ENCODE measurements at regions not wholly inside any gene's neighbourhood (a gene's known extent, or its start where the extent isn't known, plus 50 kb on each side); places are given as distances from the start of the nearest gene placed in this dataset.

DNA sequence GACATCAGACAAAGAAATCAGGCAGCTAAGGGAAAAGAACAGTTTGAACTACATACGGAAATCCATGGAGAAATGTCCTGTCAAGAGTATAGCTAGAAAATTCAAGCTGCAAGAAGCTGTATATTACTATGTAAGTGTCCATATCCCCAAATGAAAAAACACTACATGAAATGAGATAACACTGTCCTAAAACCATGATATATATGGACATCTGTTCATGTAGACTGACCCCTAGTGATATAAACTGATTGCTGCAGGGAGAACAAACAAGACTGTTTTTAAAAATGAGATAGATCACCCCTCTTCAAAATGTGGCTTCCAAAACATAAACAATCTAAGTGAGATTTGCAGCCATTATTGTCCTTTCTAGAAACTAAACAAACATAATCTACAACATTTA lies 985.6 kb downstream of the EPHA3 start:
- Histone ChIP-seq H3K4me1 (replicated peaks; ENCODE audit: insufficient read depth) (no peaks in the 10 kb centered on the region), H3K9me2 (ENCODE audit: insufficient read depth) (no peaks in the 10 kb centered on the region), H2AFZ (no peak overlapping the region), H3K79me2 (ENCODE audit: low read depth) (no peaks in the 10 kb centered on the region), H3K4me2 (no peak overlapping the region), H3K36me3 (ENCODE audit: low read depth) (no peaks in the 10 kb centered on the region), H3K4me3 (no peak overlapping the region), H3F3A (ENCODE audit: insufficient read depth, low read depth) (no peaks in the 10 kb centered on the region), H3K27ac (no peak overlapping the region), H3K9me3 (ENCODE audit: insufficient read depth, low read depth) (no peaks in the 10 kb centered on the region; the same call in 1 of the 2 replicates), H3K27me3 (ENCODE audit: insufficient read depth, low read depth) (no peaks in the 10 kb centered on the region), H4K20me1 (ENCODE audit: insufficient read depth) (no peaks in the 10 kb centered on the region)
- intact Hi-C loops (cut with micrococcal nuclease; ENCODE audit: unreplicated experiment): loop anchor here (10.0 kb wide), 1 partner anchor 998 kb away; no protein-coding TSS in a partner anchor
- TF ChIP-seq, protein P1, sequence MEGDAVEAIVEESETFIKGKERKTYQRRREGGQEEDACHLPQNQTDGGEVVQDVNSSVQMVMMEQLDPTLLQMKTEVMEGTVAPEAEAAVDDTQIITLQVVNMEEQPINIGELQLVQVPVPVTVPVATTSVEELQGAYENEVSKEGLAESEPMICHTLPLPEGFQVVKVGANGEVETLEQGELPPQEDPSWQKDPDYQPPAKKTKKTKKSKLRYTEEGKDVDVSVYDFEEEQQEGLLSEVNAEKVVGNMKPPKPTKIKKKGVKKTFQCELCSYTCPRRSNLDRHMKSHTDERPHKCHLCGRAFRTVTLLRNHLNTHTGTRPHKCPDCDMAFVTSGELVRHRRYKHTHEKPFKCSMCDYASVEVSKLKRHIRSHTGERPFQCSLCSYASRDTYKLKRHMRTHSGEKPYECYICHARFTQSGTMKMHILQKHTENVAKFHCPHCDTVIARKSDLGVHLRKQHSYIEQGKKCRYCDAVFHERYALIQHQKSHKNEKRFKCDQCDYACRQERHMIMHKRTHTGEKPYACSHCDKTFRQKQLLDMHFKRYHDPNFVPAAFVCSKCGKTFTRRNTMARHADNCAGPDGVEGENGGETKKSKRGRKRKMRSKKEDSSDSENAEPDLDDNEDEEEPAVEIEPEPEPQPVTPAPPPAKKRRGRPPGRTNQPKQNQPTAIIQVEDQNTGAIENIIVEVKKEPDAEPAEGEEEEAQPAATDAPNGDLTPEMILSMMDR (conservative IDR thresholded peaks at IDR 0.05): peak; percentile 83
- no peak for TF ChIP-seq EZH2 (IDR thresholded peaks at IDR 0.05; ENCODE audit: low read depth)
- no TSS peak for BruUV-seq (replicated peaks)
- CTCF ChIA-PET: no interaction called here
- DNase-seq: no peak
- POLR2A ChIA-PET (ENCODE audit: unreplicated experiment): no interaction called here

DNA sequence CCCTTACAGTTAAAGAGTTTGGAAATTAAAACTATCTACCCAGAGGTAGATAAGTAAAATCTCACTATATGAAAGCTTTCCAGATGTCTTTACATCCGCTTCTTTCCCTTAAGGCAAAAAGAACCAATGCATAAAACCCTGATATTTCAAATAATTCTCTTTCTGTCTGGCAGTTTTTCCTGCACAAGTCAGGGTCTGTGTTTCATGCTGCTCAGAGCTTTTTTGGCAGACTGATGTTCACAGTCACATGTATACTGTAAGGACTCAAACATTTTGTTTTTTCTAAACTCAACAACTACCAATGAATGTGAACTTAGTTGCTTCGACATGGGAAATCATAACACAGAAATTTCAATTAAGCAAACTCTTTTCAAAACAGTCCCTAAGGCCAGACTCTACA lies 988.4 kb downstream of the EPHA3 start:
- no peak overlapping the region for H3K27ac ChIP-seq
- no peaks in the 10 kb centered on the region; the same call in 1 of the 2 replicates for H3K9me3 ChIP-seq (ENCODE audit: insufficient read depth, low read depth)
- H3K4me2 ChIP-seq: no peak overlapping the region
- no peak overlapping the region for H2AFZ ChIP-seq
- H3F3A ChIP-seq (ENCODE audit: insufficient read depth, low read depth): no peaks in the 10 kb centered on the region
- DNase-seq: no peak
- H3K36me3 ChIP-seq (ENCODE audit: low read depth): no peaks in the 10 kb centered on the region
- intact Hi-C loops (cut with micrococcal nuclease; ENCODE audit: unreplicated experiment): loop anchor here (10.0 kb wide), 1 partner anchor 1001 kb away; no protein-coding TSS in a partner anchor
- no peak overlapping the region for H3K4me3 ChIP-seq
- BruUV-seq (replicated peaks): no TSS peak
- no peaks in the 10 kb centered on the region for H3K4me1 ChIP-seq (replicated peaks; ENCODE audit: insufficient read depth)
- ChIA-PET POLR2A (ENCODE audit: unreplicated experiment) (no interaction called here), CTCF (no interaction called here)
- no peaks in the 10 kb centered on the region for H3K79me2 ChIP-seq (ENCODE audit: low read depth)
- no peaks in the 10 kb centered on the region for H4K20me1 ChIP-seq (ENCODE audit: insufficient read depth)
- H3K9me2 ChIP-seq (ENCODE audit: insufficient read depth): no peaks in the 10 kb centered on the region
- TF ChIP-seq, protein P1 (conservative IDR thresholded peaks at IDR 0.05): no peak
- TF ChIP-seq EZH2 (IDR thresholded peaks at IDR 0.05; ENCODE audit: low read depth): no peak
- H3K27me3 ChIP-seq (ENCODE audit: insufficient read depth, low read depth): no peaks in the 10 kb centered on the region

DNA sequence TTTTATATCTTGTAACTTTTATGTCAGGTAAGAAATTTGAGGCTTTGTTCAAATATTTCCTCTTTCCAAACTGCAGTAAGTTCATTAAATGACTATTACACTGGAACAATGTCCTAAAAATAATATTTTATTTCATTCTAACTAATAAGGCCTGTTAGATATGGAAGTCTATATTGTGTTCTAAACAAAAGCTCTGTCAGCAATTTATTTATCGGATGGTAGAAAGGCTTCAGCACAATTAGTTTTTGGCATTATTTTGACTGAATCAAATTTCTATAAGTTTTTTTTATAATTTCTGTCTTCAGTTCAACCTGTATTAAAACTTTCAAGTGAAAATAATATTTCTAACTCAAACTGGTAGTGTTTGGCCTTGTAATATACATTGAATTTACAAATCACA lies 992.1 kb downstream of the EPHA3 start:
- ChIA-PET POLR2A (ENCODE audit: unreplicated experiment) (no interaction called here), CTCF (no interaction called here)
- no peaks in the 10 kb centered on the region for H3K36me3 ChIP-seq (ENCODE audit: low read depth)
- no peaks in the 10 kb centered on the region for H4K20me1 ChIP-seq (ENCODE audit: insufficient read depth)
- BruUV-seq (replicated peaks): no TSS peak
- no peaks in the 10 kb centered on the region for H3K4me1 ChIP-seq (replicated peaks; ENCODE audit: insufficient read depth)
- no peak overlapping the region for H3K4me2 ChIP-seq
- H3F3A ChIP-seq (ENCODE audit: insufficient read depth, low read depth): no peaks in the 10 kb centered on the region
- TF ChIP-seq EZH2 (IDR thresholded peaks at IDR 0.05; ENCODE audit: low read depth): no peak
- TF ChIP-seq, protein P1 (conservative IDR thresholded peaks at IDR 0.05): no peak
- no peak overlapping the region for H2AFZ ChIP-seq
- H3K27ac ChIP-seq: no peak overlapping the region
- no peak for DNase-seq
- intact Hi-C loops (cut with micrococcal nuclease; ENCODE audit: unreplicated experiment): loop anchor here (10.0 kb wide), 1 partner anchor 1005 kb away; no protein-coding TSS in a partner anchor
- H3K27me3 ChIP-seq (ENCODE audit: insufficient read depth, low read depth): no peaks in the 10 kb centered on the region
- no peaks in the 10 kb centered on the region for H3K9me2 ChIP-seq (ENCODE audit: insufficient read depth)
- H3K79me2 ChIP-seq (ENCODE audit: low read depth): no peaks in the 10 kb centered on the region
- 0 out of 2 replicates have a peak, but pooled peaks cover 3% of the 10 kb centered on the region for H3K9me3 ChIP-seq (ENCODE audit: insufficient read depth, low read depth)
- H3K4me3 ChIP-seq: no peak overlapping the region
